Esophagus squamous epithelium (tissue), 5 donors: ENCODE measurements at regions not wholly inside any gene's neighbourhood (a gene's known extent, or its start where the extent isn't known, plus 50 kb on each side); places are given as distances from the start of the nearest gene placed in this dataset.

Source experiments
- DNase-seq: peaks from one replicate; lab custom pipeline; 2025; lab: John Stamatoyannopoulos, UW
- H3K27ac ChIP-seq, 4 donors: fragments of 200-600 bp; sonication (generic); one replicate each; pipeline ENCODE4 v1.5.1; 2016 to 2019; ENCODE audit warnings: mild to moderate bottlenecking in 1 of 4
- H3K27me3 ChIP-seq, 4 donors: fragments of 200-600 bp; sonication (generic); 1 replicate in 3 of 4; 2 replicates in 1 of 4; pipeline versions ENCODE4 v1.5.1 to v1.6.0; 2017 to 2021; ENCODE audit warnings: antibody characterized with exemption in 1 of 4
- H3K36me3 ChIP-seq, 3 donors: fragments of 200-600 bp; sonication (generic); one replicate each; pipeline ENCODE4 v1.5.1; 2016 to 2019
- H3K4me1 ChIP-seq, 3 donors: fragments of 200-600 bp; sonication (generic); one replicate each; pipeline ENCODE4 v1.5.1; 2017 to 2019
- H3K4me3 ChIP-seq, 4 donors: fragments of 200-600 bp; sonication (generic); 1 replicate in 3 of 4; 2 replicates in 1 of 4; pipeline ENCODE4 v1.5.1; 2016 to 2019; ENCODE audit warnings: mild to moderate bottlenecking in 2 of 4, moderate library complexity in 1 of 4
- H3K9me3 ChIP-seq, 3 donors: fragments of 200-600 bp; sonication (generic); one replicate each; pipeline ENCODE4 v1.5.1; 2016 to 2019
- CTCF ChIP-seq, 6 experiments: fragments of 450-650 bp in 4 of 6; fragments of 200-600 bp in 2 of 6; sonication (generic) in 2 of 6; IDR thresholded peaks; one replicate each; pipeline ENCODE4 v1.5.1; 2016 to 2019; ENCODE audit warnings: antibody characterized with exemption in 6 of 6, mild to moderate bottlenecking in 4 of 6, moderate library complexity in 4 of 6
- POLR2A ChIP-seq, 4 donors: fragments of 450-650 bp; IDR thresholded peaks; one replicate each; pipeline ENCODE4 v1.6.1; 2017; ENCODE audit warnings: antibody characterized with exemption in 4 of 4, mild to moderate bottlenecking in 4 of 4, moderate library complexity in 3 of 4
- WGBS, 2 donors: methylation state at CpG; one replicate each; pipeline ENCODE4 v1.1.5; 2018; 5-methylcytosine and 5-hydroxymethylcytosine counted together
- intact Hi-C: fragments of 100-400 bp; cut with DNase I; formaldehyde crosslinking; loops from one replicate; pipeline ENCODE4 v1.15.0; 2022
- donor health status: DM: yes; HTN: yes; CAD: no.

DNA sequence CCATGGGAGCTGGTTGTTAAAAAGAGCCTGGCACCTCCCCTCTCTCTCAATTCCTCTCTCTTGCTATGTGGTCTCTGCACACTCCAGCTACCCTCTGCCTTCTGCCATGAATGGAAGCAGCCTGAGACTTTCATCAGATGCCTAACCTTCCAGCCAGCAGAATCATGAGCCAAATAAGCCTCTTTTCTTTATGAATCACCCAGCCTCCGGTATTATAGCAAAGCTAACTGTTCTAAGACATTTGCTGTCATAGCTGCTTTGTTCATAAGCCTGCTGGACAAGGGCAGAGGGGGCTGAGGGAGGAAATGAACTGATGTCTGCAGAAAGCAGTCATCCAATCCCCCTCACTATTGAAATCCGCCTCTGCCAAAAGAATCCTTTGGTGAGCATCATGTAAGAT is 196.7 kb downstream of the ZNF330 start:
- H3K4me1 ChIP-seq: peaks cover 0 to 7% (median 3%) of the 10 kb centered on the region in 3 donors
- no peak overlapping the region for H3K4me3 ChIP-seq
- DNase-seq: no peak
- H3K27ac ChIP-seq: no peak overlapping the region
- intact Hi-C loops: no loop called here
- TF ChIP-seq CTCF (IDR thresholded peaks at IDR 0.05) (no peak), POLR2A (IDR thresholded peaks at IDR 0.05) (no peak)
- no peaks in the 10 kb centered on the region for H3K27me3 ChIP-seq
- WGBS, 2 donors: 46 to 65% methylated on average over 2 of the region's 2 CpGs
- no peaks in the 10 kb centered on the region for H3K36me3 ChIP-seq
- H3K9me3 ChIP-seq: no peaks in the 10 kb centered on the region

DNA sequence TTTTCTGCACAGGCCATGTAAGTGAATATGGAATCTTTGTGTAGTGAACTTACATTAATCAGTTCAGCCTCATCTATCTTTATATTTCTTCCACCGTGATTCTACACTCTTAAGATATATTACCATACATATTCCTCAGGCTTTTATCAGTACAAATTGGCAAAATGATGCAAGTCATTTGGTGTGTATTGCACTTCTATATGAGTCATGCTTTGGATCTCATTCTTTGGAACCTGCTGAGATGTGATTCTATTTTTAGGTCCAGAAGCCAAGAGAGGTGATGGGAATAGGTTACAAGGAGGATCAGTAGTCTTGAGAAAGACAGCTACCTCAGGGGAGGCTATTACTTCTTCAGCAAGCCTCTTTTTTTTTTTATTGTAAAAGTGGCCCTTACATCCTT is 204.4 kb downstream of the ZNF330 start:
- Histone ChIP-seq H3K4me3 (no peak overlapping the region), H3K27ac (no peak overlapping the region), H3K4me1 (no peaks in the 10 kb centered on the region), H3K27me3 (no peaks in the 10 kb centered on the region), H3K9me3 (no peaks in the 10 kb centered on the region), H3K36me3 (no peaks in the 10 kb centered on the region)
- DNase-seq: no peak
- 47 to 52% methylated on average over 1 of the region's 1 CpG for WGBS, 2 donors
- intact Hi-C loops: no loop called here
- TF ChIP-seq POLR2A (IDR thresholded peaks at IDR 0.05): no peak
- TF ChIP-seq CTCF (IDR thresholded peaks at IDR 0.05): no peak

DNA sequence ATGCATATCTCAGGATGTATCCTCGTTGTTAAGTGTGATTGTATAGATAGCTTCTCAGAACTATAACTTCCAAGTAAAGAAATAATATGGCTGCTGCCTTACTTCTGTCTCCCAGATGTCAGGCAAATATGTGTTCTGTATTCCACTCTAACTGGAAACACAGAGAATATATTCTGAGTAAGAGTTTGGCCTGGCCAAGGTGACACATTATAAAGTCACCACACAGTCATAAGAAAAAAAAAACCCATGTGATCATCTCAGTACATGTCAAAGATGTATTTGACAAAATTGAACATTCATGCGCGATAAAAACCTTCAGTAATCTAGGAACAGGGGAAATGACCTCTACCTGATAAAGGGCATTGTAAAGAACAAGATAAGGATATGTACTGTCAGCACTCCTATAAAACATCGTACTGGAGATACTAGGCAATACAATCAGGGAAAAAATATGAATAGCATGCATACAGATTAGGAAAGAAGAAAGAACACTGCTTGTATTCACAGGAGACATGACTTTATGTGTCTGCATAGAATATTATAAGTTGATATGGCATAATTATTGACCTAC is 207.1 kb downstream of the ZNF330 start:
- no peaks in the 10 kb centered on the region for H3K4me1 ChIP-seq
- no peak overlapping the region for H3K4me3 ChIP-seq
- no peak overlapping the region for H3K27ac ChIP-seq
- no peaks in the 10 kb centered on the region for H3K36me3 ChIP-seq
- DNase-seq: no peak
- WGBS, 2 donors: 71 to 82% methylated on average over 4 of the region's 4 CpGs
- intact Hi-C loops: no loop called here
- H3K9me3 ChIP-seq: no peaks in the 10 kb centered on the region
- H3K27me3 ChIP-seq: no peaks in the 10 kb centered on the region
- TF ChIP-seq CTCF (IDR thresholded peaks at IDR 0.05) (no peak), POLR2A (IDR thresholded peaks at IDR 0.05) (no peak)

- TF ChIP-seq CTCF (IDR thresholded peaks at IDR 0.05) (no peak), POLR2A (IDR thresholded peaks at IDR 0.05) (no peak)
- Histone ChIP-seq H3K27me3 (no peaks in the 10 kb centered on the region), H3K36me3 (no peaks in the 10 kb centered on the region), H3K4me1 (no peaks in the 10 kb centered on the region), H3K27ac (no peak overlapping the region), H3K9me3 (no peaks in the 10 kb centered on the region), H3K4me3 (no peak overlapping the region)
- DNase-seq: no peak
- intact Hi-C loops: no loop called here
- WGBS, 2 donors: 82 to 85% methylated on average over 6 of the region's 6 CpGs
Measured at GRCh38 chr4:141429933-141430332, 206.4 kb upstream of the IL15 start.

DNA sequence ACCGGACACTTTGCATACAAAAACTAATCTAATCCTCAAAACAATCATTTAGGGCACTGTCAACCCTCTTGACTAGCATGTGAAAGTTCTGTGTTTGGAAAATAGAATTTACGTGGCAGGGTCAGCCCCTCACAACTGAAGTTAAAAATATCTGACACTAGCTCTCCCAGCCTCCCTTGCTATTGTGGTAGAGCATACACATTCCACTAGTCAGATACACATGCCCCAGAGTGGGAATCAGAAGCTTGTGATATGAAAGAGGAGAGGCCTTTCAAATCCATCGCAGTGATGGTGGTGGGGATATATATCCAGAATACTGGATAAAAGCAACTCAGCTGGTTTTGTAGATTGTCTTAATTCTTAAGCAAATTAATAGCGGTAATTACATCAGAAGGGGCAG is 205.7 kb upstream of the IL15 start:
- H3K9me3 ChIP-seq: no peaks in the 10 kb centered on the region
- WGBS, 2 donors: 86 to 92% methylated on average over 4 of the region's 4 CpGs
- no peak overlapping the region for H3K27ac ChIP-seq
- DNase-seq: no peak
- H3K4me3 ChIP-seq: no peak overlapping the region
- TF ChIP-seq CTCF (IDR thresholded peaks at IDR 0.05) (no peak), POLR2A (IDR thresholded peaks at IDR 0.05) (no peak)
- no peaks in the 10 kb centered on the region for H3K36me3 ChIP-seq
- H3K27me3 ChIP-seq: no peaks in the 10 kb centered on the region
- H3K4me1 ChIP-seq: no peaks in the 10 kb centered on the region
- intact Hi-C loops: no loop called here
